ENCODE measurements at regions not wholly inside any gene's neighbourhood (a gene's known extent, or its start where the extent isn't known, plus 50 kb on each side); places are given as distances from the start of the nearest gene placed in this dataset.
A peak's percentile ranks its signal among the peaks of the same experiment; 100 is the strongest.

DNA sequence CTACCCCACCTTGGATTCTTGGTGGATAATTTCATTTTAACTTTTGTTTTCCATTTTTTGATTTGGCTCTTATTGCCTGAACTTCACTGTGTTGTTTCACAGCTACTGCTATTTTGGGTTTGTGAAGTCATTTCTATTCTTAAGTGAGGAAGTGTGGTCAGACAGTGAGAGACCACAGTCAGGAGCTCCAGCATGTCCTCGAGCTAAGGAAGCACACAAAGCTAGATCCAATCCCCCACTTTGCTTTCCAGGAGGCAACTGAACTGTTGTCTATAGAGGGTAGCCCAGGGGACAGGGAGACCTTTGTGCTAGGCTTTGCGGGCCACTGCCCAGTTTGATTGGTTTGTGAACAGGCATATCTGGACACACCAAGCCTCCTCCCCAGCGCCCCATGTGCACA, 251.8 kb upstream of the KIRREL3 start:
- no peak for TF ChIP-seq CTCF (IDR thresholded peaks at IDR 0.05; ENCODE audit: insufficient read depth, low read length, severe bottlenecking)
- Histone ChIP-seq H3K36me3 (ENCODE audit: control insufficient read depth, insufficient read depth, low read length) (no peaks in the 10 kb centered on the region), H3K4me3 (ENCODE audit: low read depth, low read length) (no peak overlapping the region), H3K27me3 (ENCODE audit: control insufficient read depth, insufficient read depth, low read length) (no peaks in the 10 kb centered on the region)
- DNase-seq (ENCODE audit: low read depth) (no peak), FAIRE-seq (no peak)

- H3K27me3 ChIP-seq (ENCODE audit: control insufficient read depth, insufficient read depth, low read length), result no peaks in the 10 kb centered on the region
- TF ChIP-seq CTCF (IDR thresholded peaks at IDR 0.05; ENCODE audit: insufficient read depth, low read length, severe bottlenecking), result no peak
- no peak overlapping the region for H3K4me3 ChIP-seq (ENCODE audit: low read depth, low read length)
- DNase-seq (ENCODE audit: low read depth), result no peak
- H3K36me3 ChIP-seq (ENCODE audit: control insufficient read depth, insufficient read depth, low read length), result no peaks in the 10 kb centered on the region
- FAIRE-seq, result no peak
Observed at GRCh38 chr11:127249576-127249975, 249.0 kb upstream of the KIRREL3 start.

DNA sequence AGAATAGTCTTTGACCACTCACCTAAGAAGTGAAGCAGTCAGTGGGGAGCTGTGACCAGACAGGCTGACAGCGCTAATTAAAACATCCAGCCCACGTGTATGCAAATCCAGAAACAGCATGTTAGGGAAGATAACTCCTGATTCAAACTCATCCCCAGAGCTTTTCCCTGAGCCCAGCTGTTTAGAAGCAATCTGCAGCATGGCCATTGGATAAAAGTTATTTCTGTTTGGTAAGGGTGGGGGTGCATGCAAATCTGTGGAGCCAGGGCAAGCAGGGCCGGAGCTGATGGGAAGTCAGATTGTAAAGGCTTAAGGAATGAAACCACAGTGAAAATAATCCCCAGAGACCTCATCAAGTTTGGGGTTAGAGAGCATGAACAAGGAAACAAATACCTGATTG, 247.9 kb upstream of the KIRREL3 start:
- Histone ChIP-seq H3K4me3 (ENCODE audit: low read depth, low read length) (no peak overlapping the region), H3K27me3 (ENCODE audit: control insufficient read depth, insufficient read depth, low read length) (no peaks in the 10 kb centered on the region), H3K36me3 (ENCODE audit: control insufficient read depth, insufficient read depth, low read length) (no peaks in the 10 kb centered on the region)
- TF ChIP-seq CTCF (IDR thresholded peaks at IDR 0.05; ENCODE audit: insufficient read depth, low read length, severe bottlenecking), result no peak
- DNase-seq (ENCODE audit: low read depth), result no peak
- no peak for FAIRE-seq

DNA sequence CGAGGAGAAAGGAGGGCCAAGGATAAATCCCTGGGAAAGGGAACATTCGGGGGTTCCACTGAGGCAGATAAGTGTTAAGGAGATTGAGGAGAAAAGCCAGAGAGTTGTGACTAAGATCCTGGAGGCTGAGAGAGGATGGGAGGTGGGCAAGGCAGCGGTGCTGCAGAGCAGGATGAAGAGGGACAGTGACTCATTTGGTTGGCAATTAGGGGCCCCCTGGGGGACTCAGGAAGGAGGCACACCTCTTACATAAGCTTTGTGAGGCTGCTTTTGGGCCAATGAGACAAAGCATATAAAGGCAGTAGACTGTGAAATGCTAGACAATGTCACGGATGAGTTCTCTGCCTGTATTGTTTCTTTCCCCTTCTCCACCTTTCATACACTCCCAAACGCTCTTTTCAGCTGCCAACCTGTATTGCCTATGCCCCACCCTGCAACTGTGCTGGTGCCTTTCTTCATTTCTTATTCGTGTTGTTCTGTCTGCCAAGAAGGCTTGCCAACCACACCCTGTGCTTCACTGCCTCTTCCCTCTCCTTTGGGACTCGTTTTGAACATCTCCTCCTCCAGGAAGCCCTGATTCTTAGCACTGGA, 246.8 kb upstream of the KIRREL3 start:
- Histone ChIP-seq H3K27me3 (ENCODE audit: control insufficient read depth, insufficient read depth, low read length) (no peaks in the 10 kb centered on the region), H3K4me3 (ENCODE audit: low read depth, low read length) (no peak overlapping the region), H3K36me3 (ENCODE audit: control insufficient read depth, insufficient read depth, low read length) (no peaks in the 10 kb centered on the region)
- TF ChIP-seq CTCF (IDR thresholded peaks at IDR 0.05; ENCODE audit: insufficient read depth, low read length, severe bottlenecking), result no peak
- no peak for FAIRE-seq
- DNase-seq (ENCODE audit: low read depth), result no peak

- no peak for TF ChIP-seq CTCF (IDR thresholded peaks at IDR 0.05; ENCODE audit: insufficient read depth, low read length, severe bottlenecking)
- no peaks in the 10 kb centered on the region for H3K27me3 ChIP-seq (ENCODE audit: control insufficient read depth, insufficient read depth, low read length)
- DNase-seq (ENCODE audit: low read depth) (no peak), FAIRE-seq (no peak)
- H3K36me3 ChIP-seq (ENCODE audit: control insufficient read depth, insufficient read depth, low read length), result no peaks in the 10 kb centered on the region
- no peak overlapping the region for H3K4me3 ChIP-seq (ENCODE audit: low read depth, low read length)
Observed at GRCh38 chr11:127242676-127243075, 242.1 kb upstream of the KIRREL3 start.

DNA sequence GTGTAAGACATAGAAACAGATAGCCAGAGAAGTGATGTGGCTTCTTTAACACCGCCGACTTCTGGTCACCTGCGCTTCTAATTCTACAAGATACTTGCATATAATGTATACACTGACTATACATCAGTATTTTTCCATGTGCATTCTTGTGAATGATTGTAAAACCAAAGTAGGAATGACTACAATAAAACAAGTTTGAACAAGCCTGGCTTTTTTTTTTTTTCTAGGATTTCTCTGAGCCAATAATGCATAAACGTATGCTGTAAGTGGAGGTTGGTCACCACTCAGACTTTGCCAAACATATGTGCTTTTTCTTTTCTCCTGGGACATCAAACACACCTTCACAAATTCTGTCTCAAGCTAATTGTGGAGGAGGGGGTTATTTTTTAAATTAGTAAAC, 237.8 kb upstream of the KIRREL3 start:
- no peak for TF ChIP-seq CTCF (IDR thresholded peaks at IDR 0.05; ENCODE audit: insufficient read depth, low read length, severe bottlenecking)
- DNase-seq (ENCODE audit: low read depth) (peak; percentile 53), FAIRE-seq (no peak)
- Histone ChIP-seq H3K36me3 (ENCODE audit: control insufficient read depth, insufficient read depth, low read length) (no peaks in the 10 kb centered on the region), H3K4me3 (ENCODE audit: low read depth, low read length) (no peak overlapping the region), H3K27me3 (ENCODE audit: control insufficient read depth, insufficient read depth, low read length) (no peaks in the 10 kb centered on the region)

Measured in bronchial epithelial cell (primary cell).